K562 (cell line): ENCODE measurements at regions not wholly inside any gene's neighbourhood (a gene's known extent, or its start where the extent isn't known, plus 50 kb on each side); places are given as distances from the start of the nearest gene placed in this dataset.

Source experiments
- ARHGAP35 ChIP-seq: fragments of 450-650 bp; IDR thresholded peaks from 2 replicates; pipeline ENCODE4 v1.6.1; 2018; ENCODE audit not compliant: partially characterized antibody
- ELK1 ChIP-seq: sonication (generic); formaldehyde crosslinking; IDR thresholded peaks from 2 replicates; pipeline ENCODE4 v1.8.1; 2022; ENCODE audit warnings: missing genetic modification reagents
- ERF ChIP-seq: fragments of 450-650 bp; formaldehyde crosslinking; IDR thresholded peaks from 2 replicates; pipeline ENCODE4 v1.4.0; 2020; ENCODE audit warnings: mild to moderate bottlenecking, mixed read lengths
- HMG20A ChIP-seq: fragments of 450-650 bp; formaldehyde crosslinking; conservative IDR thresholded peaks from 2 replicates; pipeline ENCODE4 v1.4.0; 2020; ENCODE audit warnings: mild to moderate bottlenecking, mixed read lengths
- ILF3 ChIP-seq: fragments of 450-650 bp; IDR thresholded peaks from 2 replicates; pipeline ENCODE4 v1.6.1; 2018; ENCODE audit warnings: antibody characterized with exemption, mild to moderate bottlenecking, moderate library complexity, borderline replicate concordance
- LARP7 ChIP-seq: fragments of 450-650 bp; IDR thresholded peaks from 2 replicates; pipeline ENCODE4 v1.6.1; 2016
- RAD21 ChIP-seq, 2 experiments: fragments of 250-450 bp in 1 of 2; fragments of 450-650 bp in 1 of 2; sonication (Bioruptor Pico) in 1 of 2; formaldehyde crosslinking in 1 of 2; IDR thresholded peaks in 1 of 2; conservative IDR thresholded peaks in 1 of 2; 2 replicates each; pipeline versions ENCODE4 v1.4.0 to v1.8.0; 2020 to 2022; ENCODE audit warnings: mild to moderate bottlenecking in 2 of 2, moderate library complexity in 1 of 2
- SIN3A ChIP-seq, 2 experiments: fragments of 150-350 bp in 1 of 2; IDR thresholded peaks; 2 replicates each; pipeline ENCODE4 v1.6.1; 2011 to 2016; ENCODE audit warnings: borderline replicate concordance in 2 of 2, low read depth in 2 of 2, low read length in 2 of 2, mild to moderate bottlenecking in 2 of 2, moderate library complexity in 2 of 2; ENCODE audit not compliant: control insufficient read depth in 1 of 2
- SMARCA5 ChIP-seq: fragments of 450-650 bp; IDR thresholded peaks from 2 replicates; pipeline ENCODE4 v1.6.1; 2016
- TCF7L2 ChIP-seq: fragments of 150-350 bp; IDR thresholded peaks from 2 replicates; pipeline ENCODE4 v1.6.1; 2016; ENCODE audit warnings: low read depth, mild to moderate bottlenecking, low read length, moderate library complexity
- ZNF639 ChIP-seq, 2 experiments: fragments of 200-800 bp in 1 of 2; sonication (Bioruptor generic) in 1 of 2; sonication (generic) in 1 of 2; formaldehyde crosslinking in 1 of 2; IDR thresholded peaks in 1 of 2; conservative IDR thresholded peaks in 1 of 2; 2 replicates each; pipeline versions ENCODE4 v1.5.0 to v1.6.1; 2016 to 2020; ENCODE audit warnings: missing compliant biosample characterization in 1 of 2, missing genetic modification characterization in 1 of 2, missing genetic modification reagents in 1 of 2
- ZNF764 ChIP-seq: fragments of 250-450 bp; sonication (Bioruptor Pico); IDR thresholded peaks from 2 replicates; pipeline ENCODE4 v1.4.0; 2020; ENCODE audit warnings: low read depth, mild to moderate bottlenecking, moderate library complexity

- TF ChIP-seq SMARCA5 (no peak), ARHGAP35 (no peak), ZNF639 (CRISPR knock-in tag; conservative IDR thresholded peaks at IDR 0.05 in 1 of 2, IDR thresholded peaks at IDR 0.05 in 1 of 2) (no peak), ELK1 (CRISPR knock-in tag) (no peak), TCF7L2 (no peak), ZNF764 (CRISPR knock-in tag) (no peak), LARP7 (no peak), HMG20A (no peak), ILF3 (no peak), RAD21 (CRISPR knock-in tag; conservative IDR thresholded peaks at IDR 0.05 in 1 of 2, IDR thresholded peaks at IDR 0.05 in 1 of 2) (no peak), SIN3A (IDR thresholded peaks at IDR 0.05; ENCODE audit: borderline replicate concordance in 2 of 2, control insufficient read depth in 1 of 2, low read depth in 2 of 2, low read length in 2 of 2) (no peak), ERF (CRISPR knock-in tag) (no peak)
Measured at GRCh38 chr4:100254237-100254636, 64.0 kb upstream of the DDIT4L start (continued).
